SK-N-MC (cell line): ENCODE measurements at regions not wholly inside any gene's neighbourhood (a gene's known extent, or its start where the extent isn't known, plus 50 kb on each side); places are given as distances from the start of the nearest gene placed in this dataset.

ENCODE experiments used
- EZH2 ChIP-seq: fragments of 200-600 bp; sonication (generic); IDR thresholded peaks from one replicate; pipeline ENCODE4 v1.6.1; 2017; ENCODE audit warnings: antibody characterized with exemption
- FOXP2 ChIP-seq: optimal IDR thresholded peaks from 2 replicates; pipeline ENCODE3; 2011; ENCODE audit warnings: mild to moderate bottlenecking, moderate library complexity; ENCODE audit not compliant: insufficient read depth; ENCODE audit errors: extremely low read length, control extremely low read depth
- POLR2AphosphoS5 ChIP-seq: IDR thresholded peaks from 2 replicates; pipeline ENCODE4 v1.6.1; 2012; ENCODE audit warnings: mild to moderate bottlenecking, low read depth, low read length, borderline replicate concordance

- TF ChIP-seq EZH2, result no peak
- TF ChIP-seq POLR2AphosphoS5, result no peak
- no peak for TF ChIP-seq FOXP2
These were observed 140.2 kb downstream of the TMEM132E start for GRCh38 chr17:34719569-34719968.
